DOHH2 (cell line): ENCODE measurements at regions not wholly inside any gene's neighbourhood (a gene's known extent, or its start where the extent isn't known, plus 50 kb on each side); places are given as distances from the start of the nearest gene placed in this dataset.

ENCODE experiments used
- CTCF ChIP-seq: fragments of 200-600 bp; sonication (generic); IDR thresholded peaks from one replicate; pipeline ENCODE4 v1.5.1; 2014; ENCODE audit warnings: antibody characterized with exemption, mild to moderate bottlenecking, low read depth, low read length; ENCODE audit not compliant: poor library complexity, severe bottlenecking
- EZH2phosphoT487 ChIP-seq: fragments of 200-600 bp; sonication (generic); IDR thresholded peaks from 2 replicates; pipeline ENCODE4 v1.6.1; 2017; ENCODE audit warnings: borderline replicate concordance, mild to moderate bottlenecking, antibody characterized with exemption, low read length, moderate library complexity, mixed read lengths

- TF ChIP-seq CTCF (no peak), EZH2phosphoT487 (no peak)
Measured at GRCh38 chr7:113804475-113805095, 114.2 kb downstream of the PPP1R3A start.
